Astrocyte (in vitro differentiated cells and primary cell): ENCODE measurements at regions not wholly inside any gene's neighbourhood (a gene's known extent, or its start where the extent isn't known, plus 50 kb on each side); places are given as distances from the start of the nearest gene placed in this dataset.

ENCODE experiments used
- DNase-seq: peaks from one replicate; pipeline ENCODE4 v3.0.0-alpha.2; 2010; ENCODE audit warnings: low read depth
- FAIRE-seq: peaks from 2 replicates; lab custom pipeline; 2011; peaks lifted over from hg19 to GRCh38; lab: Jason Lieb, UNC
- H2AFZ ChIP-seq: 2 replicates; pipeline ENCODE4 v1.6.0; 2012; ENCODE audit warnings: low read depth, low read length, inconsistent platforms
- H3K27ac ChIP-seq: 2 replicates; pipeline ENCODE4 v1.5.1; 2011; ENCODE audit warnings: low read depth, low read length, inconsistent platforms
- H3K27me3 ChIP-seq: 2 replicates; pipeline ENCODE4 v1.6.0; 2011; ENCODE audit warnings: low read length, inconsistent platforms; ENCODE audit not compliant: insufficient read depth
- H3K36me3 ChIP-seq: 2 replicates; pipeline ENCODE4 v1.5.1; 2011; ENCODE audit warnings: low read length, inconsistent platforms; ENCODE audit not compliant: insufficient read depth
- H3K4me1 ChIP-seq: 2 replicates; pipeline ENCODE4 v1.5.1; 2011; ENCODE audit warnings: low read length, inconsistent platforms; ENCODE audit not compliant: insufficient read depth
- H3K4me2 ChIP-seq: 2 replicates; pipeline ENCODE4 v1.6.0; 2012; ENCODE audit warnings: low read length, inconsistent platforms
- H3K4me3 ChIP-seq: 2 replicates; pipeline ENCODE4 v1.5.1; 2011; ENCODE audit warnings: low read depth, mild to moderate bottlenecking, low read length, inconsistent platforms; ENCODE audit not compliant: insufficient read depth
- H3K79me2 ChIP-seq: 2 replicates; pipeline ENCODE4 v1.6.0; 2012; ENCODE audit warnings: mild to moderate bottlenecking, low read length, inconsistent platforms; ENCODE audit not compliant: insufficient read depth
- H3K9ac ChIP-seq: 2 replicates; pipeline ENCODE4 v1.6.0; 2012; ENCODE audit warnings: mild to moderate bottlenecking, low read length, inconsistent platforms
- H3K9me3 ChIP-seq: 2 replicates; pipeline ENCODE4 v1.5.1; 2012; ENCODE audit warnings: low read depth, mild to moderate bottlenecking, low read length, inconsistent platforms; ENCODE audit not compliant: insufficient read depth
- H4K20me1 ChIP-seq: 2 replicates; pipeline ENCODE4 v1.6.0; 2012; ENCODE audit warnings: low read length, inconsistent platforms; ENCODE audit not compliant: insufficient read depth
- H3K27ac Mint-ChIP-seq: one replicate; pipeline ENCODE4 v1.8.0; 2021; ENCODE audit warnings: mild to moderate bottlenecking, mixed read lengths; ENCODE audit not compliant: unreplicated experiment
- H3K27me3 Mint-ChIP-seq: one replicate; pipeline ENCODE4 v1.8.0; 2021; ENCODE audit warnings: low read depth, mixed read lengths; ENCODE audit not compliant: unreplicated experiment
- H3K36me3 Mint-ChIP-seq: one replicate; pipeline ENCODE4 v1.8.0; 2021; ENCODE audit warnings: low read depth, mixed read lengths; ENCODE audit not compliant: unreplicated experiment
- H3K4me1 Mint-ChIP-seq: one replicate; pipeline ENCODE4 v1.8.0; 2021; ENCODE audit warnings: low read depth, mixed read lengths; ENCODE audit not compliant: unreplicated experiment
- H3K4me3 Mint-ChIP-seq: one replicate; pipeline ENCODE4 v1.8.0; 2021; ENCODE audit warnings: mild to moderate bottlenecking, moderate library complexity, mixed read lengths; ENCODE audit not compliant: unreplicated experiment
- H3K9me3 Mint-ChIP-seq: one replicate; pipeline ENCODE4 v1.8.0; 2021; ENCODE audit warnings: mild to moderate bottlenecking, mixed read lengths; ENCODE audit not compliant: unreplicated experiment
- CTCF ChIP-seq: IDR thresholded peaks from 2 replicates; pipeline ENCODE4 v1.5.1; 2011; ENCODE audit warnings: low read depth, mild to moderate bottlenecking, inconsistent platforms, low read length, moderate library complexity; ENCODE audit not compliant: insufficient read depth
- EZH2 ChIP-seq: IDR thresholded peaks from 2 replicates; pipeline ENCODE4 v1.6.1; 2012; ENCODE audit warnings: mild to moderate bottlenecking, low read length, inconsistent platforms; ENCODE audit not compliant: insufficient read depth

GRCh38 chr6:80454661-80455365 is 348.3 kb downstream of the BCKDHB start:
- Histone ChIP-seq H3K4me2 (peak overlapping the region; percentile 61), H3K4me3 (no peak overlapping the region), H3K36me3 (no peaks in the 10 kb centered on the region), H3K27me3 (no peaks in the 10 kb centered on the region), H3K9me3 (no peaks in the 10 kb centered on the region), H3K9ac (no peak overlapping the region), H3K27ac (peak overlapping the region; percentile 74), H3K79me2 (no peaks in the 10 kb centered on the region), H2AFZ (no peak overlapping the region), H3K4me1 (peaks cover 34% of the 10 kb centered on the region), H4K20me1 (no peaks in the 10 kb centered on the region)
- H3K4me3 Mint-ChIP-seq, result no peak overlapping the region
- no peaks in the 10 kb centered on the region for H3K36me3 Mint-ChIP-seq
- no peaks in the 10 kb centered on the region for H3K27me3 Mint-ChIP-seq
- no peaks in the 10 kb centered on the region for H3K9me3 Mint-ChIP-seq
- TF ChIP-seq EZH2 (no peak), CTCF (no peak)
- FAIRE-seq (peak; percentile 47), DNase-seq (peak; percentile 48)
- H3K4me1 Mint-ChIP-seq, result peaks cover 39% of the 10 kb centered on the region
- H3K27ac Mint-ChIP-seq, result peak overlapping the region; percentile 67

GRCh38 chr6:80454197-80454596 is 347.7 kb downstream of the BCKDHB start:
- H4K20me1 ChIP-seq, result no peaks in the 10 kb centered on the region
- no peak overlapping the region for H3K4me3 ChIP-seq
- FAIRE-seq (peak; percentile 96), DNase-seq (peak; percentile 100)
- H3K9ac ChIP-seq, result peak overlapping the region; percentile 23
- no peaks in the 10 kb centered on the region for H3K9me3 ChIP-seq
- Mint-ChIP-seq H3K4me1 (peaks cover 39% of the 10 kb centered on the region), H3K36me3 (no peaks in the 10 kb centered on the region), H3K4me3 (no peak overlapping the region), H3K27me3 (no peaks in the 10 kb centered on the region), H3K27ac (peak overlapping the region; percentile 67), H3K9me3 (no peaks in the 10 kb centered on the region)
- no peak overlapping the region for H2AFZ ChIP-seq
- TF ChIP-seq CTCF (no peak), EZH2 (no peak)
- H3K27me3 ChIP-seq, result no peaks in the 10 kb centered on the region
- peak overlapping the region; percentile 74 for H3K27ac ChIP-seq
- H3K79me2 ChIP-seq, result no peaks in the 10 kb centered on the region
- peak overlapping the region; percentile 61 for H3K4me2 ChIP-seq
- H3K4me1 ChIP-seq, result peaks cover 34% of the 10 kb centered on the region
- no peaks in the 10 kb centered on the region for H3K36me3 ChIP-seq

GRCh38 chr6:80449726-80450125 is 343.3 kb downstream of the BCKDHB start:
- peaks cover 12% of the 10 kb centered on the region for H3K4me1 ChIP-seq
- no peaks in the 10 kb centered on the region for H3K27me3 ChIP-seq
- FAIRE-seq (no peak), DNase-seq (no peak)
- H3K9me3 Mint-ChIP-seq, result peaks cover 1% of the 10 kb centered on the region
- no peak overlapping the region for H3K4me2 ChIP-seq
- H3K27ac ChIP-seq, result no peak overlapping the region
- H3K27me3 Mint-ChIP-seq, result no peaks in the 10 kb centered on the region
- H3K36me3 Mint-ChIP-seq, result peaks cover 2% of the 10 kb centered on the region
- H3K27ac Mint-ChIP-seq, result no peak overlapping the region
- peaks cover 15% of the 10 kb centered on the region for H3K4me1 Mint-ChIP-seq
- H3K36me3 ChIP-seq, result no peaks in the 10 kb centered on the region
- no peak overlapping the region for H3K4me3 Mint-ChIP-seq
- H3K4me3 ChIP-seq, result no peak overlapping the region
- H2AFZ ChIP-seq, result no peak overlapping the region
- no peaks in the 10 kb centered on the region for H4K20me1 ChIP-seq
- H3K9ac ChIP-seq, result no peak overlapping the region
- H3K9me3 ChIP-seq, result peaks cover 4% of the 10 kb centered on the region
- TF ChIP-seq CTCF (no peak), EZH2 (no peak)
- H3K79me2 ChIP-seq, result no peaks in the 10 kb centered on the region
